GM19025 (cell line): ENCODE measurements at regions not wholly inside any gene's neighbourhood (a gene's known extent, or its start where the extent isn't known, plus 50 kb on each side); places are given as distances from the start of the nearest gene placed in this dataset.

ENCODE experiments used
- ATAC-seq: cut with Tn5 transposase; IDR thresholded peaks from one replicate; pipeline ENCODE4 v1.9.1; 2021; ENCODE audit warnings: mild to moderate bottlenecking, low read depth, moderate library complexity; ENCODE audit not compliant: unreplicated experiment

- ATAC-seq: no peak
Observed at GRCh38 chr1:55684131-55684650, 469.0 kb upstream of the USP24 start.

- ATAC-seq: no peak
Observed at GRCh38 chr1:55682198-55682597, 467.0 kb upstream of the USP24 start.

- no peak for ATAC-seq
Observed at GRCh38 chr1:55679971-55680370, 464.8 kb upstream of the USP24 start.

GRCh38 chr1:55673416-55673815 is 458.3 kb upstream of the USP24 start:
- no peak for ATAC-seq

GRCh38 chr1:55670331-55671082 is 455.3 kb upstream of the USP24 start:
- no peak for ATAC-seq

GRCh38 chr1:55669293-55669692 is 454.1 kb upstream of the USP24 start:
- ATAC-seq: no peak

GRCh38 chr1:55662875-55663274 is 447.7 kb upstream of the USP24 start:
- ATAC-seq: no peak

GRCh38 chr1:55658917-55659316 is 443.8 kb upstream of the USP24 start:
- ATAC-seq: no peak

- no peak for ATAC-seq
Observed at GRCh38 chr1:55654750-55655149, 439.6 kb upstream of the USP24 start.

- no peak for ATAC-seq
Observed at GRCh38 chr1:55654171-55654570, 439.0 kb upstream of the USP24 start.

- ATAC-seq: no peak
Observed at GRCh38 chr1:55650444-55650843, 435.3 kb upstream of the USP24 start.

- no peak for ATAC-seq
Observed at GRCh38 chr1:55646181-55646580, 431.0 kb upstream of the USP24 start.

GRCh38 chr1:55645270-55645669 is 430.1 kb upstream of the USP24 start:
- no peak for ATAC-seq

GRCh38 chr1:55641947-55642346 is 426.8 kb upstream of the USP24 start:
- ATAC-seq: no peak

GRCh38 chr1:55640708-55641473 is 425.7 kb upstream of the USP24 start:
- no peak for ATAC-seq

- no peak for ATAC-seq
Observed at GRCh38 chr1:55639526-55639925, 424.4 kb upstream of the USP24 start.

GRCh38 chr1:55639051-55639450 is 423.9 kb upstream of the USP24 start:
- ATAC-seq: no peak

GRCh38 chr1:55636696-55637095 is 421.5 kb upstream of the USP24 start:
- ATAC-seq: no peak

- ATAC-seq: no peak
Observed at GRCh38 chr1:55635856-55636255, 420.7 kb upstream of the USP24 start.

GRCh38 chr1:55634516-55634915 is 419.4 kb upstream of the USP24 start:
- no peak for ATAC-seq

- no peak for ATAC-seq
Observed at GRCh38 chr1:55632906-55633305, 417.7 kb upstream of the USP24 start.

GRCh38 chr1:55632058-55632457 is 416.9 kb upstream of the USP24 start:
- no peak for ATAC-seq
